Frontal cortex (tissue), 3 donors: ENCODE measurements at regions not wholly inside any gene's neighbourhood (a gene's known extent, or its start where the extent isn't known, plus 50 kb on each side); places are given as distances from the start of the nearest gene placed in this dataset.
"Not testable (repeated sequence)": the region's sequence is repeated elsewhere in the genome, so short reads cannot be mapped to it uniquely, and the experiment has no call there.

Source experiments
- DNase-seq, 2 donors: peaks; one replicate each; pipeline ENCODE4 v3.0.0; 2012; ENCODE audit warnings: low spot score in 2 of 2
- FAIRE-seq: peaks from 2 replicates; lab custom pipeline; 2012; peaks lifted over from hg19 to GRCh38; lab: Jason Lieb, UNC
- donor health status: control.
- donor health status: control.
- donor health status: control.

GRCh38 chr2:37755961-37756559 is 84.6 kb upstream of the CDC42EP3 start:
- DNase-seq, FAIRE-seq: not testable (repeated sequence)

DNA sequence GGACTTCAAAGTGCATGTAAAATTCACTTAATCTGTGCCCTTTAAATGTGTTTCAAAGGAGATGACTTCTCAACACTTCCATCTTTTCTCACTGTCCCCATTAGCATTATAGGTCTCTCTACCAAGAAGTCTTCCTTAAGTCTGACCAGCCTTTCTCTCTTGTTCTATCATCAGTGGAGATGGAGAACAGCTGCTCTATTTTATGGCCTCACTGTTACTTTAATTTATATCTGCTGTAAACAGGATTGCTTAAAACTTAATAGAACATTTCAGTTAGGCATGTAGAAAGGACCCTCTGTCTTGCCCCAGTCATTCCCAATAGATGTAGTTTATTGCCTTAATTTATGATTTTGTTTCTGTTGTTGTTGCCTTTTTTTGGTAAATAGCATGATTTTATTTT is 86.0 kb upstream of the CDC42EP3 start:
- FAIRE-seq, DNase-seq: not testable (repeated sequence)

DNA sequence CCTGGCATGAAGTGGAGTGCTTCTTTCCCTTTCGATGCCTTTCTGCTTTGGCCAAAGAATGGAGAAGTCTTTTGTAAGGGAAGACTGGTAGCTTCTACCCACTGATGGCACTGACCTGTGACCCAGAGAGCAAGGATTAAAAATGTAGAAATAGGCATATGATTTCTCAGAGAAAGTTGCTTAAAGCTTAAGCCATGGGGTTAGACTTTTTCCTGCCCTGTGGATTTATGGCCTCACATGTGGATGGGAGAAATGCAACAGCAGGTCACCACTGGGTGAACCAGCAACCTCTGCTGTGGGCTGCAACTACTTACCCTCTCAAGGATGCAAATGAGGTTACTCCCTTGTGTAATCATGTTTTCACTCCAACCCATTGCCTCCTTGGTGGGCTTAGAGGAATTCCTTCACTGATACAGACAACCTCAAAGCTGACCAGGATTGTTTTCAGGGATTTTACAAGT is 86.7 kb upstream of the CDC42EP3 start:
- FAIRE-seq, DNase-seq: not testable (repeated sequence)

DNA sequence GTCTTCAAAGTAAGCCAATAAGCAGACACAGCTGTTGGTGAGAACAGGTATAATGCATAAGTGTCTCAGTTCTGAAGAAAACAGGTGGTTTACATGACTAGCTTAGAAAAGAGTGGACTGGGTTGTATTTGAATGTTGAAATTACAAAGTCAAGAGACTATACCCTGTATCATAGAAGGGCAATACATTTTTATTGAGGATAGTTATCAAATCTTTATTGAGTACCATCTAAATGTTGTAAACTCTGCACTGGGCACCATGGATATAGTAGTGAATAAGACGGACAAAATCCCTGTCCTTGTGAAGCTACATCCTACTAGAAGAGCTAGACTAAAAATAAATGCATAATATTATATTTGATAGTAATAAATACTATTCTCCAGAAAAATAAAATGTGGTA is 88.5 kb upstream of the CDC42EP3 start:
- FAIRE-seq, DNase-seq: not testable (repeated sequence)

GRCh38 chr2:37760471-37760870 is 89.0 kb upstream of the CDC42EP3 start:
- DNase-seq (no peak), FAIRE-seq (no peak)

DNA sequence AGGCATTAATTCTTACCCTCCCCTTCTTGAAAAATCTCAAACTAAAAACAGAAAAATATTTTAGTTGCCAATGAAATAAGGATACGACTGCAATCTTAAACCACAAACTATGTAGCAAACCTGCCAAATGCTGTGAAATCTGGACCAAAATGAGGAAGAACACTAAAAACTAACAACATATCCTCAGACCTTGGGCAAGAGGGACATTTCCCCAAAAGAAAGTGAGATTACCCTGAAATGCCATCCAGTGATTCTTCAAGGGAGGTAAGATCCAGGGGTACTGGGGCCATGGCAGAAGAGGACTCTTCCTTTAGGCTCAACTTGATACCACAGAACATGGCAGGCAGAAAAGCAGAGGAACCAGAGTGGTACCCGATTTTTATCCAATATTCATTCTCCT is 90.8 kb upstream of the CDC42EP3 start:
- FAIRE-seq, DNase-seq: not testable (repeated sequence)

- DNase-seq: no peak
- no peak for FAIRE-seq
These were observed 93.3 kb upstream of the CDC42EP3 start for GRCh38 chr2:37764739-37765138.

DNA sequence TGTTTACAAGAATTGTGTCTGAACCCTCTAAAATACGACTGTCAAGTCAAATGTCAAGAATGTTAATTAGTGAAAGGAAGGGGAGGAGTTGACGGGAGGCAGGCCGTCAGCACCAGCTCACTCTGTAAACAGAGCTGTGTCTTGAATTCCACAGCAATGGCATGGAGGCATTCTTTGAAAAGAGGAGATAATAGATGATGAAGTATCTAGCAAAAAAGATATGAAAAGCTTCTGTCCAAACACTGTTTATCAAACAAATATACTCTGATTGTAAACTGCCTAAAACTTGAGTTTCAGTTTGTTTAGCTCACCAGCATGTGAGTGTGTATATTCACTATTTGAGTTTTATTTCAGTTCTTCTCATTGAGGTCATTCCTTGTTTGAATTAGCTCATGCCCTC is 94.7 kb upstream of the CDC42EP3 start:
- DNase-seq (no peak), FAIRE-seq (no peak)

- no peak for FAIRE-seq
- no peak for DNase-seq
These were observed 95.6 kb upstream of the CDC42EP3 start for GRCh38 chr2:37767046-37767445.

- FAIRE-seq (no peak), DNase-seq (no peak)
These were observed 96.8 kb upstream of the CDC42EP3 start for GRCh38 chr2:37767959-37768925.

DNA sequence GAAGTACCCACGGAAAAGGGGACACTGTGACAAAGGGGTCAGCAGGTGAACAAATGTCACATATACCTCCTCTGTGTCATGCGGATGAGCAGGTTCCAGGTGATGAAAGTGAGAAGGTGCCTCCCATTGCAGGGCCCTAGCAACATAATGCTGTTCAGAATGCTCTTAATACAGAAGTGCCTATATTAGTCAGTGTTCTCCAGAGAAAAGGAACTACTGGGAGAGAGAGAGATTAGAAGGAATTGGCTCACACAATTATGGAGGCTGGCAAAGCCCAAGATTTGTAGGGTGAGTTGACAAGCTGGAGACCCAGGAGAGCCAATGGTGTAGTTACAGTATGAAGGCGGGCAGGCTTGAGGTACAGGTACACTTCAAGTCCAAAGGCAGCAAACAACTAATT is 98.1 kb upstream of the CDC42EP3 start:
- no peak for FAIRE-seq
- DNase-seq: no peak

- FAIRE-seq (no peak), DNase-seq (no peak)
These were observed 99.4 kb upstream of the CDC42EP3 start for GRCh38 chr2:37770797-37771196.

DNA sequence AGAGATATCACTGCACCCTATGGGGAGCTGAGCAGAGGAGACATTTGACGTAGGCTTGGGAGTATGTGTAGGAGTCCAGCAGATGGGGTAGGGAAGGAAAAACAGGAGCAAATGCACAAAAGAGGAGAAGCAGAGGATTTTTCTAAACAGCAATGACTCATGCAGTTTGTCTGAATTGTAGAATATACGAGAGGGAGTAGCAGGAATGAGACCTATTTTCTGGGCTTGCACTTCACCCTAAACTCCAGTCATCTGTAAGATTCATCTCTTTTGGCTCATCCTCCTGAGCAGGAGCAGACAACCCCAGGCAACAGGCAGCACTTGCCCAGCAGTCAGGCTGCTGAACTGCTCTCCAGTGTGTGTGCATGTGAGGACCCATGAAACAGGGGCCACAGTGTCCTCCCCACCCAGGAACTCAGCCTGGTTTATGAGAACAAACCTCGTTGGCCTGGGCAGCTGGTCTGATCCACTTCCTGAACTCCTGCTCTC is 100.2 kb upstream of the CDC42EP3 start:
- no peak for DNase-seq

GRCh38 chr2:37773371-37774130 is 102.1 kb upstream of the CDC42EP3 start:
- DNase-seq: no peak
- FAIRE-seq: no peak

More for the DNA sequence above, 100.2 kb upstream of the CDC42EP3 start:
- FAIRE-seq: no peak

DNA sequence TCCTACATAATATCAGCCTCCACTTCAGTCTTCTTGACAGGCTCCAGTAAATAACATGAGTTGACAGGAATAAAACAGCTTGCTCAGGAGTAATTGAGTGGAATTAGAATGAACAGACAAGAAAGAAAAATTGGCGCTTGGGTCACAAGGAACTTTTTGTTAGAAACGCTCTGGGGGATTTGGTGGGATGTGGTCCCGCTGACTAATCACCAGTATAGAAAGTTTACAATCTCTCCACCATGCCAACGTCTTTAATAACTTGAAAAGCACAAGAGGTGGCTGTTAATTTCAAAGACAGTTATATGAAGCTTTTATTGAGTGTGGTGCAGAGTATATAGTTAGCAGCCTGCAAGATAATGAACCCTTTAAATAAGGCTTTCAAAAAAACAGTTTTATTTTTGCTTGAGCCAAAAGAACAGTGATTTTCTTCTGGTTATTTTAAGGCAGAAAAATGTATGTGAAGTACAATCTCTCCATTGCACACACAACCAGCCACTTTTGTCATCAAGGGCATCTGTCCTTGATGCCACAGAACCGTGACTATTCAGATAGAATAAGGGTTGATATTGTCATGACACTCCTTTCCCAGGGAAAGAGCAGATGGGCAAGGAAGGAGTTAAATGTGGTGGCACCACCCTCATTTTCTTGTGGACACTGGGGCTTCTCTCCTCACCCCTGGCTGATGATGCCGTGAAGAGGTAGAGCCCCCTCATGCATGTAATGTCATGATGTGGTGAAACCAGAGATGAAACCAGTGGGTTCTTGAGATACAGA is 102.9 kb upstream of the CDC42EP3 start:
- FAIRE-seq, DNase-seq: not testable (repeated sequence)

GRCh38 chr2:37774976-37775907 is 103.8 kb upstream of the CDC42EP3 start:
- DNase-seq (no peak), FAIRE-seq (no peak)

DNA sequence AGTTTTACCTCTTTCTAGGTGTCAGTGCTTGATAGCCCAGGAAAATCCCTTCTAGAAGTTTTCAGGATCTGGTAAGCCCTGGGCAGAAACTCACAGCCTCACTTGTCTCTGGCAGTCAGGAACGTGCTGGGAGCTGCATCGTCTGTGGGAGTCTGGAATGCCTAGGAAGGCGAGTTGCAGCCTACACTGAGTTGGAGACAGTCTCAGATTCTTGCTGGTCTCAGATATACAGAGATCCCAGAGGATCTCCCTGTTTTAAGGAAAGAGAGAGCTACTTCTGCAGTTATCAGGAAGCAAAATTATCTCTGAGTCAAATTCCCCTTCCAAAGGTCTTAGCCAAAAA is 104.4 kb upstream of the CDC42EP3 start:
- FAIRE-seq (no peak), DNase-seq (no peak)

- DNase-seq (no peak), FAIRE-seq (no peak)
These were observed 105.0 kb upstream of the CDC42EP3 start for GRCh38 chr2:37776487-37776886.
